MM.1S (cell line): ENCODE measurements at regions not wholly inside any gene's neighbourhood (a gene's known extent, or its start where the extent isn't known, plus 50 kb on each side); places are given as distances from the start of the nearest gene placed in this dataset.

Source experiments
- EZH2phosphoT487 ChIP-seq: fragments of 300-600 bp; sonication (generic); IDR thresholded peaks from 2 replicates; pipeline ENCODE4 v1.6.1; 2018; ENCODE audit warnings: antibody characterized with exemption, low read length
- TF ChIP-seq, protein P1 (sequence below): fragments of 300-600 bp; sonication (generic); IDR thresholded peaks from 2 replicates; pipeline ENCODE4 v1.5.1; 2016; ENCODE audit warnings: antibody characterized with exemption, low read length, mixed read lengths

DNA sequence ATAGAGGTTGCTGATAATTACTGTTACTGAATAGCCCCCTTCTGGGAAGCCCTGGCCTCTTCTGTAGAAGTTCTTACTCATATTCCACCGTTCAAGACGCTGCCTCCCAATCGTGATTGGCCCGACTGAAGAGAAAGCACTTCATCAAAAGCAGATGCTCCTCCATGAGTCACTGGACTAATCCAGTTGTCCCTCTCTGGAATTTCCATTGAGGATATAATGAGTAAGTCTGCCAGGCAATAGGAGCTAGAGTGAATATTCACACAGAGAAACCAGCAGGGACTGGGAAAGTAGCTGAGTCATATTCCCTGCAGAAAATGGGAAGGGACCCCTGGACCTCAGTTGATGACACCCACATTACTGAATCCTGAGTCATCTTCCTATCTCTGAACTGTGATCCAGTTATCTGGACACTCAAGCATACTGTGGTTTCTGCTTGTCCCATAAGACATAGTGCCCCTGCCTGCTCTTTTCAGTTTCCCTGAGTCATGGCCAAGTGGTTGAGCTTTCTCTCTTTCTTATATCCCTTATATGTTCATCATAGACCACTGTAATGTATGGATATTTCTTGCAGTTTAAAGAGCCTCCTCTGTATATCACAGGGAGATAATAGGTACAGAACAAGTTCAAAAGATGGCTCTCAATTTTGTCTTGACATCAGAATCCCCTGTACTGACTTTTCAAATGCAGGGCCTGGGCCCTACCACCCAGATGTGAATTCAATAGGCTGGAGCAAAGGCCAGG lies 151.2 kb upstream of the CDIN1 start:
- TF ChIP-seq EZH2phosphoT487, result no peak
- TF ChIP-seq, protein P1, sequence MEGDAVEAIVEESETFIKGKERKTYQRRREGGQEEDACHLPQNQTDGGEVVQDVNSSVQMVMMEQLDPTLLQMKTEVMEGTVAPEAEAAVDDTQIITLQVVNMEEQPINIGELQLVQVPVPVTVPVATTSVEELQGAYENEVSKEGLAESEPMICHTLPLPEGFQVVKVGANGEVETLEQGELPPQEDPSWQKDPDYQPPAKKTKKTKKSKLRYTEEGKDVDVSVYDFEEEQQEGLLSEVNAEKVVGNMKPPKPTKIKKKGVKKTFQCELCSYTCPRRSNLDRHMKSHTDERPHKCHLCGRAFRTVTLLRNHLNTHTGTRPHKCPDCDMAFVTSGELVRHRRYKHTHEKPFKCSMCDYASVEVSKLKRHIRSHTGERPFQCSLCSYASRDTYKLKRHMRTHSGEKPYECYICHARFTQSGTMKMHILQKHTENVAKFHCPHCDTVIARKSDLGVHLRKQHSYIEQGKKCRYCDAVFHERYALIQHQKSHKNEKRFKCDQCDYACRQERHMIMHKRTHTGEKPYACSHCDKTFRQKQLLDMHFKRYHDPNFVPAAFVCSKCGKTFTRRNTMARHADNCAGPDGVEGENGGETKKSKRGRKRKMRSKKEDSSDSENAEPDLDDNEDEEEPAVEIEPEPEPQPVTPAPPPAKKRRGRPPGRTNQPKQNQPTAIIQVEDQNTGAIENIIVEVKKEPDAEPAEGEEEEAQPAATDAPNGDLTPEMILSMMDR, result no peak
